Fibroblast of lung (primary cell): ENCODE measurements at regions not wholly inside any gene's neighbourhood (a gene's known extent, or its start where the extent isn't known, plus 50 kb on each side); places are given as distances from the start of the nearest gene placed in this dataset.

ENCODE experiments used
- DNase-seq, 2 donors: peaks; one replicate each; pipeline versions ENCODE4 v3.0.0 to v3.0.0-alpha.2; 2010; ENCODE audit warnings: low read depth in 2 of 2
- H2AFZ ChIP-seq: 2 replicates; pipeline ENCODE4 v1.5.1; 2012; ENCODE audit warnings: low read length, control low read depth, inconsistent platforms
- H3K27ac ChIP-seq: 2 replicates; pipeline ENCODE4 v1.5.1; 2011; ENCODE audit warnings: low read length, control low read depth; ENCODE audit not compliant: insufficient read depth
- H3K27me3 ChIP-seq: 2 replicates; pipeline ENCODE4 v1.5.1; 2011; ENCODE audit warnings: mild to moderate bottlenecking, low read length; ENCODE audit not compliant: control insufficient read depth, insufficient read depth
- H3K36me3 ChIP-seq: 2 replicates; pipeline ENCODE4 v1.5.1; 2011; ENCODE audit warnings: low read length; ENCODE audit not compliant: control insufficient read depth, insufficient read depth
- H3K4me1 ChIP-seq: 2 replicates; pipeline ENCODE4 v1.5.1; 2011; ENCODE audit warnings: low read length; ENCODE audit not compliant: control insufficient read depth, insufficient read depth; ENCODE audit errors: extremely low read depth
- H3K4me2 ChIP-seq: 2 replicates; pipeline ENCODE4 v1.5.1; 2011; ENCODE audit warnings: low read length, control low read depth; ENCODE audit not compliant: insufficient read depth; ENCODE audit errors: extremely low read depth
- H3K4me3 ChIP-seq, 4 experiments: fragments of 200-600 bp in 1 of 4; sonication (generic) in 1 of 4; replicated peaks in 1 of 4; 2 replicates each; pipeline ENCODE4 v1.5.1; 2011 to 2016; ENCODE audit warnings: low read length in 4 of 4, low read depth in 3 of 4, mild to moderate bottlenecking in 3 of 4, control low read depth in 2 of 4, inconsistent platforms in 1 of 4, mixed read lengths in 1 of 4; ENCODE audit not compliant: insufficient read depth in 1 of 4; ENCODE audit errors: control extremely low read depth in 1 of 4
- H3K79me2 ChIP-seq: 2 replicates; pipeline ENCODE4 v1.5.1; 2012; ENCODE audit warnings: mild to moderate bottlenecking, low read length, inconsistent platforms; ENCODE audit not compliant: control insufficient read depth, insufficient read depth
- H3K9ac ChIP-seq: 2 replicates; pipeline ENCODE4 v1.5.1; 2011; ENCODE audit warnings: mild to moderate bottlenecking, low read length, control low read depth; ENCODE audit not compliant: insufficient read depth
- H3K9me3 ChIP-seq: 2 replicates; pipeline ENCODE4 v1.5.1; 2012; ENCODE audit warnings: low read depth, low read length; ENCODE audit not compliant: control insufficient read depth, insufficient read depth
- H4K20me1 ChIP-seq: 2 replicates; pipeline ENCODE4 v1.5.1; 2011; ENCODE audit warnings: low read length; ENCODE audit not compliant: control insufficient read depth, insufficient read depth; ENCODE audit errors: extremely low read depth
- CTCF ChIP-seq, 2 donors: IDR thresholded peaks in 1 of 2; conservative IDR thresholded peaks in 1 of 2; 1 replicate in 1 of 2; 2 replicates in 1 of 2; pipeline ENCODE4 v1.5.1; 2011 to 2012; ENCODE audit warnings: low read length in 2 of 2, control low read depth in 1 of 2, inconsistent platforms in 1 of 2, low read depth in 1 of 2, mild to moderate bottlenecking in 1 of 2
- EZH2 ChIP-seq: IDR thresholded peaks from 2 replicates; pipeline ENCODE4 v1.5.1; 2012; ENCODE audit warnings: low read length, control low read depth, mild to moderate bottlenecking; ENCODE audit errors: missing control alignments

- DNase-seq = no peak
- TF ChIP-seq CTCF (conservative IDR thresholded peaks at IDR 0.05 in 1 of 2, IDR thresholded peaks at IDR 0.05 in 1 of 2; ENCODE audit: low read depth in 1 of 2, low read length in 2 of 2) = no peak
- TF ChIP-seq EZH2 = no peak
- Histone ChIP-seq H3K36me3 (peaks cover 10% of the 10 kb centered on the region), H3K4me2 (no peak overlapping the region), H3K4me3 (no peak overlapping the region), H3K9me3 (no peaks in the 10 kb centered on the region), H3K4me1 (no peaks in the 10 kb centered on the region), H3K79me2 (no peaks in the 10 kb centered on the region), H4K20me1 (no peaks in the 10 kb centered on the region), H2AFZ (no peak overlapping the region), H3K27ac (no peak overlapping the region), H3K9ac (no peak overlapping the region), H3K27me3 (no peaks in the 10 kb centered on the region)
Measured at GRCh38 chr14:101049942-101050341, 146.4 kb upstream of the RTL1 start.

GRCh38 chr14:101050901-101051490 lies 147.5 kb upstream of the RTL1 start:
- Histone ChIP-seq H2AFZ (no peak overlapping the region), H4K20me1 (no peaks in the 10 kb centered on the region), H3K4me3 (no peak overlapping the region), H3K36me3 (peaks cover 13% of the 10 kb centered on the region), H3K27ac (no peak overlapping the region), H3K4me1 (no peaks in the 10 kb centered on the region), H3K4me2 (no peak overlapping the region), H3K27me3 (no peaks in the 10 kb centered on the region), H3K9me3 (no peaks in the 10 kb centered on the region), H3K9ac (no peak overlapping the region), H3K79me2 (no peaks in the 10 kb centered on the region)
- no peak for DNase-seq
- TF ChIP-seq EZH2 (no peak), CTCF (conservative IDR thresholded peaks at IDR 0.05 in 1 of 2, IDR thresholded peaks at IDR 0.05 in 1 of 2; ENCODE audit: low read depth in 1 of 2, low read length in 2 of 2) (no peak)

- no peak for TF ChIP-seq EZH2
- TF ChIP-seq CTCF (conservative IDR thresholded peaks at IDR 0.05 in 1 of 2, IDR thresholded peaks at IDR 0.05 in 1 of 2; ENCODE audit: low read depth in 1 of 2, low read length in 2 of 2) = no peak
- no peak overlapping the region for H3K9ac ChIP-seq
- H4K20me1 ChIP-seq = no peaks in the 10 kb centered on the region
- peaks cover 14% of the 10 kb centered on the region for H3K36me3 ChIP-seq
- H3K4me1 ChIP-seq = no peaks in the 10 kb centered on the region
- H3K27me3 ChIP-seq = no peaks in the 10 kb centered on the region
- no peaks in the 10 kb centered on the region for H3K79me2 ChIP-seq
- H2AFZ ChIP-seq = no peak overlapping the region
- no peak overlapping the region for H3K4me3 ChIP-seq
- no peak overlapping the region for H3K4me2 ChIP-seq
- DNase-seq = peak in 1 of 2 donors; percentile 48
- no peak overlapping the region for H3K27ac ChIP-seq
- no peaks in the 10 kb centered on the region for H3K9me3 ChIP-seq
Measured at GRCh38 chr14:101054671-101055070, 151.1 kb upstream of the RTL1 start.
